ENCODE measurements at regions not wholly inside any gene's neighbourhood (a gene's known extent, or its start where the extent isn't known, plus 50 kb on each side); places are given as distances from the start of the nearest gene placed in this dataset.

DNA sequence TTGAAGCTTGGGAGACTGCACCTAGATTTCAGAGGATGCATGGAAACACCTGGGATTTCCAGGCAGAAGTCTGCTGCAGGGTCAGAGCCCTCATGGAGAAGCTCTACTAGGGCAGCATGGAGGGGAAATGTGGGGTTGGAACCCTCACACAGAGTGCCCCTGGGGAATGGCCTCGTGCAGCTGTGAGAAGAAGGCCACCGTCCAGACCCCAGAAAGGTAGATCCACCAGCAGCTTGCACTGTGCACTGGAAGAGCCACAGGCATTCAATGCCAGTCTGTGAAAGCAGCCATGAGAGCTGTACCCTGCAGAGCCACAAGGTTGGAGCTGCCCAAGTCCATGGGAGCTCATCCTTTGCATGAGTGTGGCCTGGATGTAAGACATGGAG is 285.3 kb upstream of the FAM174A start:
- Histone ChIP-seq H3K36me3 (no peaks in the 10 kb centered on the region), H3K4me1 (no peaks in the 10 kb centered on the region), H3K4me3 (no peak overlapping the region), H3K27me3 (no peaks in the 10 kb centered on the region), H3K27ac (no peak overlapping the region), H3K9me3 (no peaks in the 10 kb centered on the region)
- DNase-seq (no peak), ATAC-seq (no peak)
- TF ChIP-seq, protein P1, sequence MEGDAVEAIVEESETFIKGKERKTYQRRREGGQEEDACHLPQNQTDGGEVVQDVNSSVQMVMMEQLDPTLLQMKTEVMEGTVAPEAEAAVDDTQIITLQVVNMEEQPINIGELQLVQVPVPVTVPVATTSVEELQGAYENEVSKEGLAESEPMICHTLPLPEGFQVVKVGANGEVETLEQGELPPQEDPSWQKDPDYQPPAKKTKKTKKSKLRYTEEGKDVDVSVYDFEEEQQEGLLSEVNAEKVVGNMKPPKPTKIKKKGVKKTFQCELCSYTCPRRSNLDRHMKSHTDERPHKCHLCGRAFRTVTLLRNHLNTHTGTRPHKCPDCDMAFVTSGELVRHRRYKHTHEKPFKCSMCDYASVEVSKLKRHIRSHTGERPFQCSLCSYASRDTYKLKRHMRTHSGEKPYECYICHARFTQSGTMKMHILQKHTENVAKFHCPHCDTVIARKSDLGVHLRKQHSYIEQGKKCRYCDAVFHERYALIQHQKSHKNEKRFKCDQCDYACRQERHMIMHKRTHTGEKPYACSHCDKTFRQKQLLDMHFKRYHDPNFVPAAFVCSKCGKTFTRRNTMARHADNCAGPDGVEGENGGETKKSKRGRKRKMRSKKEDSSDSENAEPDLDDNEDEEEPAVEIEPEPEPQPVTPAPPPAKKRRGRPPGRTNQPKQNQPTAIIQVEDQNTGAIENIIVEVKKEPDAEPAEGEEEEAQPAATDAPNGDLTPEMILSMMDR (IDR thresholded peaks at IDR 0.05): no peak
- intact Hi-C loops (cut with DNase I): no loop called here

DNA sequence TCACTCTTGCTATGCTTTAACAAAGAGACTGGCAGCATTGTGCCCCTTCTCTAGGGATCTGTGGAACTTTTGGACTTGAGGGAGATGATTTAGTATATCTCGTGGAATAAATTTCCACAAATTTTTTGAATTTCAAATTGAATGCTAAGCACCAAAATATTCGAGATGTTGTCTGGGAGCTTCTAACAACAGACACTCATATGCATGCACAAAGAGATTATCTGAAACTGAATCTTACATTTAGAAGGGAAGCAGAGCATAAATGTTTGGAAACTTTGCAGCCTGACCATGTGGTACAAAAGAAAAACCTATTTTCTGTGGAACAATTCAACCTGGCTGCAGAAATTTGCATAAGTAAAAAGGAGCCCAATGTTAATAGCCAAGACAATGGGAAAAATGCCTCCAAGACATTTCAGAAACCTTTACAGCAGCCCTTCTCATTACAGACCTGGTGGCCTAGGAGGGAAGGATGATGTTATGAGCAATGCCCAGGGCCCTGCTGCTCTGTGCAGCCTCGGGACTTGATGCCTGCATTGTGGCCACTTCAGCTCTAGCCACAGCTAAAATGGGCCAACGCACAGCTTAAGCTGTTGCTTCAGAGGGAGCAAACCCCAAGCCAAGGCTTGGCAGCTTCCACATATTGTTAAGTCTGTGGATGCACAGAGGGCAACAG is 285.8 kb upstream of the FAM174A start:
- ATAC-seq: no peak

DNA sequence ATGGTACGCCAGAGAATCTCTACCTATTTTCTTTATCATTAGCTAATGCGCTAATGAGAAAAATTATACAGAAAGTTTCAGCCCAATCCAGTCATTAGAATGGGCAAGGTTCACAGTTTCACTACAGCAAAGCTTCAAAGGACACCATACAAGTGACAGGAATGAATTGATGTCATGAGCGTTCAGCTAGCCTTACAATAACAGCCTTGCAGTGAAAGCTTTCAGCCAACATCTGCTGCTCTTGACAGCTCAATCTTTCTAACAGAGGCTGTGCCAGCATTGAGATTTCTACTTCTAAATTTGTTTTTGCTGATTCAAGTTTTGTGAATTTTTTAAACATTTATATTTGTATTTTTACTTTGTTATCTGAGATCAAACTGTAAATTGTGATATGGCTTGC is 302.4 kb upstream of the FAM174A start:
- Histone ChIP-seq H3K4me1 (no peaks in the 10 kb centered on the region), H3K4me3 (no peak overlapping the region), H3K36me3 (no peaks in the 10 kb centered on the region), H3K27ac (no peak overlapping the region), H3K27me3 (no peaks in the 10 kb centered on the region), H3K9me3 (no peaks in the 10 kb centered on the region)
- intact Hi-C loops (cut with DNase I): no loop called here
- DNase-seq (no peak), ATAC-seq (no peak)
- TF ChIP-seq, protein P1 (IDR thresholded peaks at IDR 0.05): no peak

More for the DNA sequence above, 285.8 kb upstream of the FAM174A start:
- no peaks in the 10 kb centered on the region for H3K27me3 ChIP-seq
- TF ChIP-seq, protein P1 (IDR thresholded peaks at IDR 0.05): no peak
- H3K4me1 ChIP-seq: no peaks in the 10 kb centered on the region
- intact Hi-C loops (cut with DNase I): no loop called here
- no peaks in the 10 kb centered on the region for H3K9me3 ChIP-seq
- no peak overlapping the region for H3K27ac ChIP-seq
- H3K4me3 ChIP-seq: no peak overlapping the region
- H3K36me3 ChIP-seq: no peaks in the 10 kb centered on the region
- DNase-seq: no peak

DNA sequence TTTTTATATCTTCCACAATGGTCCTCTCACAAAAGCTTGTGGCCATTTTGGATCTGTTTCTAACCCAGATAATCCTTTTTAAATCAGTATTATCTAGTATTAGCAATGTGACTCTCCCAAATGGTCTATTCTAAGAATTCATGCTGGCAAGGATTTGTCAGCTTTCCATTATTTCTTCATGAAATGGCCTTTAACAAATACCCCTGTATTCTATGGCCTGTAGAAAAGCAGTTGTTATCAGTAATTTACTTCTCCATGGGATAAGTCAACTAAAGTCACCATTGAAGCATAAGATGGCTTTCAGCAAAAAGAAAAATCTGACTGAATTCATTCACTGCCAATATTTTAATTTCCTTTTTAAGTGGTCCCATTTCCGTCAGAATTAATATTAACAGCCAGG is 346.4 kb upstream of the FAM174A start:
- intact Hi-C loops (cut with DNase I): no loop called here
- no peaks in the 10 kb centered on the region for H3K27me3 ChIP-seq
- H3K4me3 ChIP-seq: no peak overlapping the region
- TF ChIP-seq, protein P1 (IDR thresholded peaks at IDR 0.05): no peak
- H3K36me3 ChIP-seq: no peaks in the 10 kb centered on the region
- no peaks in the 10 kb centered on the region for H3K9me3 ChIP-seq
- H3K4me1 ChIP-seq: no peaks in the 10 kb centered on the region
- H3K27ac ChIP-seq: no peak overlapping the region
- DNase-seq (no peak), ATAC-seq (no peak)

DNA sequence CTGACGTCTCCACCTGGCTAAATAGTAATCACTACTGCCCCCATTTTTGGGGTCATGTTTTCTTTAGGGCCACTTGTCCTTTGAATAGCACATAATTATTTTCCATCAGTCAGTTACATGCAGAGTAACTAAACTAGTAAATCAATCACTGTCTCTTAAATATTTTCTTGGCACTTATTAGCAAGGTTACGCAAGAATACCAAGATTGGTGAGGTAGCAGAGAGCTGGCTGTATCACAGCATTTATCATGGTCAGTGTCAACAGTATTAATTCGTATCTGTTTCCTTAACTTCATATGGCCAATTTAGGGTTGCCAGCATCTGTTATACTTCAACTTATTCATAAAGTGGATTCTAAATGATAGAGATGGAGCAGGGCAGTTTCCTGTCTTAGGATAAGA is 346.8 kb upstream of the FAM174A start:
- H3K9me3 ChIP-seq: no peaks in the 10 kb centered on the region
- intact Hi-C loops (cut with DNase I): no loop called here
- no peaks in the 10 kb centered on the region for H3K27me3 ChIP-seq
- ATAC-seq (no peak), DNase-seq (no peak)
- H3K4me1 ChIP-seq: no peaks in the 10 kb centered on the region
- H3K36me3 ChIP-seq: no peaks in the 10 kb centered on the region
- H3K27ac ChIP-seq: no peak overlapping the region
- no peak overlapping the region for H3K4me3 ChIP-seq
- TF ChIP-seq, protein P1 (IDR thresholded peaks at IDR 0.05): no peak

DNA sequence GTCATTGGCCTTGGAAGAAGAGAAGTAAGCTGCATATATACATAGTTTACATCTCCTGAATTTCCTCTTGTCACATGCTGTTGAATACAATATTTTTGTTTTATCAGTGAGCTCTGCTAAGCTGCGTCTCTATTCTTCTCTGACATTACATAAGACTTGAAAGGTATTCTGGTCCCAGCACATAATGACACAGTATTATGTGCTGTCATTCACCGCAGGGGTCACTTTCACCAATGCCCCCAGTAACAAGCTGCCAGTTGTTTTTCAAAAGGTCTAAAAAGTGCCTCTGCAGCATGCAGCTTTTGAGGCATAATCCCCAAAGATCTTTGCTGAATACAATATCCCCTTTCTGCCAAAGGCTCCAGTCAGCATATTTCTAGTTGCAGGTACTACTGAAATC is 349.0 kb upstream of the FAM174A start:
- TF ChIP-seq, protein P1 (IDR thresholded peaks at IDR 0.05): no peak
- Histone ChIP-seq H3K4me1 (no peaks in the 10 kb centered on the region), H3K9me3 (no peaks in the 10 kb centered on the region), H3K36me3 (no peaks in the 10 kb centered on the region), H3K27ac (no peak overlapping the region), H3K4me3 (no peak overlapping the region), H3K27me3 (no peaks in the 10 kb centered on the region)
- intact Hi-C loops (cut with DNase I): no loop called here
- DNase-seq (no peak), ATAC-seq (no peak)
